Loucy (cell line): ENCODE measurements at regions not wholly inside any gene's neighbourhood (a gene's known extent, or its start where the extent isn't known, plus 50 kb on each side); places are given as distances from the start of the nearest gene placed in this dataset.

ENCODE experiments used
- EZH2phosphoT487 ChIP-seq: fragments of 200-600 bp; IDR thresholded peaks from 2 replicates; pipeline ENCODE4 v1.6.1; 2018; ENCODE audit warnings: antibody characterized with exemption, mild to moderate bottlenecking, moderate library complexity, borderline replicate concordance
- TF ChIP-seq, protein P1 (sequence below): fragments of 200-600 bp; sonication (generic); conservative IDR thresholded peaks from 2 replicates; pipeline ENCODE4 v1.5.1; 2014; ENCODE audit warnings: mild to moderate bottlenecking, antibody characterized with exemption, low read length

DNA sequence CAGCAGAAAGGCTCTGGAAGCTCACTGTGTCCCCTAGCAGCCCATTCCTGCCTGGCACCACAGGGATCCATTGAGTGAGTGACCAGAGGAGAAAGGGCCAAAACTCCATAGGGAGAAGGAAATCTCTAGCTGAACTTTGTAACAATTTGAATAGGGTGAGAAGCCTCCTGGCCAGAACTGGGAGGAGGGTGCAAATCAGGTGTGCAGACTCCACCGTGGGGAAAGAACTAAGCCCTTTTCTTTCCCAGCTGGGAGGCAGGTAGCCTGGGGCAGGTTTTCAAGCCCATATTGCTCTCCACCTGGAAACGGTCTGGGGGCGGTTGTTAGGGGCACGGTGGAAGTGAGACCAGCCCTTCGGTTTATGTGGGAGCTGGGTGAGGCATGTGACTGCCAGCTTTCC lies 227.2 kb downstream of the SNCA start:
- TF ChIP-seq, protein P1, sequence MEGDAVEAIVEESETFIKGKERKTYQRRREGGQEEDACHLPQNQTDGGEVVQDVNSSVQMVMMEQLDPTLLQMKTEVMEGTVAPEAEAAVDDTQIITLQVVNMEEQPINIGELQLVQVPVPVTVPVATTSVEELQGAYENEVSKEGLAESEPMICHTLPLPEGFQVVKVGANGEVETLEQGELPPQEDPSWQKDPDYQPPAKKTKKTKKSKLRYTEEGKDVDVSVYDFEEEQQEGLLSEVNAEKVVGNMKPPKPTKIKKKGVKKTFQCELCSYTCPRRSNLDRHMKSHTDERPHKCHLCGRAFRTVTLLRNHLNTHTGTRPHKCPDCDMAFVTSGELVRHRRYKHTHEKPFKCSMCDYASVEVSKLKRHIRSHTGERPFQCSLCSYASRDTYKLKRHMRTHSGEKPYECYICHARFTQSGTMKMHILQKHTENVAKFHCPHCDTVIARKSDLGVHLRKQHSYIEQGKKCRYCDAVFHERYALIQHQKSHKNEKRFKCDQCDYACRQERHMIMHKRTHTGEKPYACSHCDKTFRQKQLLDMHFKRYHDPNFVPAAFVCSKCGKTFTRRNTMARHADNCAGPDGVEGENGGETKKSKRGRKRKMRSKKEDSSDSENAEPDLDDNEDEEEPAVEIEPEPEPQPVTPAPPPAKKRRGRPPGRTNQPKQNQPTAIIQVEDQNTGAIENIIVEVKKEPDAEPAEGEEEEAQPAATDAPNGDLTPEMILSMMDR, result no peak
- TF ChIP-seq EZH2phosphoT487, result no peak
